ENCODE measurements at regions not wholly inside any gene's neighbourhood (a gene's known extent, or its start where the extent isn't known, plus 50 kb on each side); places are given as distances from the start of the nearest gene placed in this dataset.

GRCh38 chr11:80157447-80157846 is 716.6 kb upstream of the TENM4 start:
- DNase-seq: no peak

GRCh38 chr11:80156062-80156461 is 715.2 kb upstream of the TENM4 start:
- DNase-seq: no peak

GRCh38 chr11:80155412-80156017 is 714.7 kb upstream of the TENM4 start:
- DNase-seq: no peak

GRCh38 chr11:80146232-80146631 is 705.4 kb upstream of the TENM4 start:
- DNase-seq: no peak

- DNase-seq: no peak
These were observed 704.2 kb upstream of the TENM4 start for GRCh38 chr11:80144897-80145594.

GRCh38 chr11:80136991-80137390 is 696.2 kb upstream of the TENM4 start:
- no peak for DNase-seq

- DNase-seq: no peak
These were observed 688.6 kb upstream of the TENM4 start for GRCh38 chr11:80129396-80129795.

- DNase-seq: no peak
These were observed 681.4 kb upstream of the TENM4 start for GRCh38 chr11:80122211-80122610.

- DNase-seq: no peak
These were observed 677.2 kb upstream of the TENM4 start for GRCh38 chr11:80118073-80118472.

GRCh38 chr11:80116796-80117195 is 676.0 kb upstream of the TENM4 start:
- DNase-seq: no peak

- no peak for DNase-seq
These were observed 668.8 kb upstream of the TENM4 start for GRCh38 chr11:80109652-80110051.

GRCh38 chr11:80109031-80109430 is 668.2 kb upstream of the TENM4 start:
- DNase-seq: no peak

GRCh38 chr11:80107415-80107814 is 666.6 kb upstream of the TENM4 start:
- no peak for DNase-seq

- DNase-seq: no peak
These were observed 663.4 kb upstream of the TENM4 start for GRCh38 chr11:80104191-80104590.

GRCh38 chr11:80103142-80103859 is 662.5 kb upstream of the TENM4 start:
- no peak for DNase-seq

GRCh38 chr11:80097146-80097545 is 656.3 kb upstream of the TENM4 start:
- no peak for DNase-seq

- DNase-seq: no peak
These were observed 655.9 kb upstream of the TENM4 start for GRCh38 chr11:80096736-80097135.

GRCh38 chr11:80086496-80087055 is 645.7 kb upstream of the TENM4 start:
- no peak for DNase-seq

- no peak for DNase-seq
These were observed 644.7 kb upstream of the TENM4 start for GRCh38 chr11:80085563-80085962.

- DNase-seq: no peak
These were observed 643.8 kb upstream of the TENM4 start for GRCh38 chr11:80084608-80085007.

- DNase-seq: no peak
These were observed 642.7 kb upstream of the TENM4 start for GRCh38 chr11:80083531-80083951.

- no peak for DNase-seq
These were observed 641.6 kb upstream of the TENM4 start for GRCh38 chr11:80082406-80082805.

- DNase-seq: no peak
These were observed 636.3 kb upstream of the TENM4 start for GRCh38 chr11:80077113-80077512.

- no peak for DNase-seq
These were observed 634.0 kb upstream of the TENM4 start for GRCh38 chr11:80074837-80075236.

Measured in CD4-positive, alpha-beta T cell treated with Interferon alpha-2 for 1 hour (primary cell).